GM12892 (cell line): ENCODE measurements at regions not wholly inside any gene's neighbourhood (a gene's known extent, or its start where the extent isn't known, plus 50 kb on each side); places are given as distances from the start of the nearest gene placed in this dataset.

Source experiments
- DNase-seq: peaks from one replicate; pipeline ENCODE4 v3.0.0; 2011; ENCODE audit not compliant: insufficient read length
- FAIRE-seq: peaks from 2 replicates; lab custom pipeline; 2011; peaks lifted over from hg19 to GRCh38; lab: Jason Lieb, UNC
- POLR2A ChIP-seq: IDR thresholded peaks from 2 replicates; pipeline ENCODE4 v1.6.1; 2011; ENCODE audit warnings: low read depth, low read length, control low read depth
- POLR2AphosphoS5 ChIP-seq: IDR thresholded peaks from 2 replicates; pipeline ENCODE4 v1.6.1; 2011; ENCODE audit warnings: low read depth, low read length, control low read depth
- TAF1 ChIP-seq: IDR thresholded peaks from 2 replicates; pipeline ENCODE4 v1.6.1; 2011; ENCODE audit warnings: low read depth, mild to moderate bottlenecking, control low read depth, low read length, borderline replicate concordance

- DNase-seq = no peak
- TF ChIP-seq POLR2A = no peak
- TF ChIP-seq TAF1 = no peak
- TF ChIP-seq POLR2AphosphoS5 = no peak
- no peak for FAIRE-seq
These were observed 435.3 kb upstream of the PDZRN3 start for GRCh38 chr3:74059923-74060600.

GRCh38 chr3:74059301-74059922, 434.7 kb upstream of the PDZRN3 start:
- FAIRE-seq (no peak), DNase-seq (no peak)
- no peak for TF ChIP-seq POLR2AphosphoS5
- no peak for TF ChIP-seq TAF1
- TF ChIP-seq POLR2A = no peak

- DNase-seq = no peak
- TF ChIP-seq TAF1 = no peak
- no peak for TF ChIP-seq POLR2AphosphoS5
- no peak for FAIRE-seq
These were observed 432.4 kb upstream of the PDZRN3 start for GRCh38 chr3:74057169-74057568.

GRCh38 chr3:74055061-74055460, 430.3 kb upstream of the PDZRN3 start:
- TF ChIP-seq POLR2A (no peak), POLR2AphosphoS5 (no peak), TAF1 (no peak)
- DNase-seq (no peak), FAIRE-seq (no peak)

- FAIRE-seq (no peak), DNase-seq (no peak)
- no peak for TF ChIP-seq POLR2AphosphoS5
- no peak for TF ChIP-seq TAF1
- no peak for TF ChIP-seq POLR2A
These were observed 429.8 kb upstream of the PDZRN3 start for GRCh38 chr3:74054566-74054965.

GRCh38 chr3:74053970-74054516, 429.3 kb upstream of the PDZRN3 start:
- FAIRE-seq = no peak
- TF ChIP-seq TAF1 = no peak
- no peak for TF ChIP-seq POLR2AphosphoS5
- no peak for TF ChIP-seq POLR2A

GRCh38 chr3:74049444-74049843, 424.7 kb upstream of the PDZRN3 start:
- FAIRE-seq (no peak), DNase-seq (no peak)
- TF ChIP-seq TAF1 (no peak), POLR2A (no peak), POLR2AphosphoS5 (no peak)

More at GRCh38 chr3:74053970-74054516, 429.3 kb upstream of the PDZRN3 start:
- DNase-seq = no peak

GRCh38 chr3:74048699-74049098, 424.0 kb upstream of the PDZRN3 start:
- TF ChIP-seq POLR2A (no peak), POLR2AphosphoS5 (no peak), TAF1 (no peak)
- no peak for FAIRE-seq
- no peak for DNase-seq

GRCh38 chr3:74045000-74045399, 420.3 kb upstream of the PDZRN3 start:
- FAIRE-seq = no peak
- no peak for DNase-seq
- no peak for TF ChIP-seq POLR2A
- TF ChIP-seq POLR2AphosphoS5 = no peak
- TF ChIP-seq TAF1 = no peak

- no peak for FAIRE-seq
- TF ChIP-seq POLR2A (no peak), TAF1 (no peak)
- no peak for DNase-seq
These were observed 416.4 kb upstream of the PDZRN3 start for GRCh38 chr3:74041068-74041675.

- no peak for TF ChIP-seq TAF1
- TF ChIP-seq POLR2AphosphoS5 = no peak
- no peak for TF ChIP-seq POLR2A
- DNase-seq (no peak), FAIRE-seq (no peak)
These were observed 414.4 kb upstream of the PDZRN3 start for GRCh38 chr3:74039105-74039504.
